SK-N-SH (cell line): ENCODE measurements at regions not wholly inside any gene's neighbourhood (a gene's known extent, or its start where the extent isn't known, plus 50 kb on each side); places are given as distances from the start of the nearest gene placed in this dataset.

Experiments used
- CTCF ChIA-PET: fragments of 300-600, 350-600 bp; formaldehyde crosslinking; extraction: SDS; loops from one replicate; lab custom pipeline; 2021; lab: Yijun Ruan, JAX
- POLR2A ChIA-PET: fragments of 350-600 bp; sonication (Branson Sonifier 250); formaldehyde crosslinking; extraction: SDS; loops from one replicate; lab custom pipeline; 2020; ENCODE audit warnings: antibody characterized with exemption, inconsistent platforms; lab: Yijun Ruan, JAX
- DNase-seq: peaks from one replicate; pipeline ENCODE4 v3.0.0; 2012
- H2AFZ ChIP-seq: fragments of 200-600 bp; sonication (generic); 2 replicates; pipeline ENCODE4 v1.8.1; 2016; ENCODE audit warnings: antibody characterized with exemption, mild to moderate bottlenecking, low read depth
- H3F3A ChIP-seq: fragments of 200-600 bp; sonication (generic); replicated peaks from 2 replicates; pipeline ENCODE3; 2016; ENCODE audit warnings: antibody characterized with exemption, mild to moderate bottlenecking; ENCODE audit not compliant: insufficient read depth
- H3K27ac ChIP-seq, 2 experiments: fragments of 200-500 bp in 1 of 2; fragments of 200-600 bp in 1 of 2; sonication (Bioruptor generic) in 1 of 2; sonication (generic), shearing (Covaris generic) in 1 of 2; 2 replicates each; pipeline versions ENCODE4 v1.5.1 to v1.6.1; 2014 to 2016; ENCODE audit warnings: low read depth in 2 of 2, inconsistent platforms in 1 of 2, low read length in 1 of 2, mild to moderate bottlenecking in 1 of 2, mixed read lengths in 1 of 2
- H3K27me3 ChIP-seq: fragments of 200-600 bp; sonication (generic), shearing (Covaris generic); 2 replicates; pipeline ENCODE4 v1.6.1; 2016; ENCODE audit warnings: mixed run types; ENCODE audit not compliant: insufficient read depth
- H3K36me3 ChIP-seq, 2 experiments: fragments of 200-500 bp in 1 of 2; fragments of 200-600 bp in 1 of 2; sonication (Bioruptor generic) in 1 of 2; sonication (generic) in 1 of 2; replicated peaks in 1 of 2; 2 replicates each; pipeline versions ENCODE3 to v1.5.1; 2014 to 2016; ENCODE audit warnings: low read length in 1 of 2, mild to moderate bottlenecking in 1 of 2; ENCODE audit not compliant: insufficient read depth in 2 of 2, control insufficient read depth in 1 of 2
- H3K4me1 ChIP-seq, 2 experiments: fragments of 200-500 bp in 1 of 2; fragments of 200-600 bp in 1 of 2; sonication (Bioruptor generic) in 1 of 2; sonication (generic), shearing (Covaris generic) in 1 of 2; 2 replicates each; pipeline versions ENCODE4 v1.5.1 to v1.6.1; 2014 to 2016; ENCODE audit warnings: low read depth in 1 of 2, low read length in 1 of 2, mixed run types in 1 of 2; ENCODE audit not compliant: insufficient read depth in 2 of 2, control insufficient read depth in 1 of 2
- H3K4me2 ChIP-seq: fragments of 200-600 bp; sonication (generic), shearing (Covaris generic); 2 replicates; pipeline ENCODE4 v1.6.1; 2017; ENCODE audit warnings: mixed run types
- H3K4me3 ChIP-seq, 2 experiments: fragments of 200-500 bp in 1 of 2; fragments of 200-600 bp in 1 of 2; sonication (Bioruptor generic) in 1 of 2; sonication (generic), shearing (Covaris generic) in 1 of 2; 2 replicates each; pipeline versions ENCODE4 v1.5.1 to v1.8.1; 2014 to 2016; ENCODE audit warnings: low read depth in 2 of 2, inconsistent platforms in 1 of 2, low read length in 1 of 2, mild to moderate bottlenecking in 1 of 2, mixed read lengths in 1 of 2, moderate library complexity in 1 of 2
- H3K79me2 ChIP-seq: fragments of 200-600 bp; sonication (generic); 2 replicates; pipeline ENCODE4 v1.8.1; 2017; ENCODE audit warnings: mild to moderate bottlenecking; ENCODE audit not compliant: insufficient read depth
- H3K9ac ChIP-seq: fragments of 200-600 bp; sonication (generic); 2 replicates; pipeline ENCODE4 v1.6.1; 2017; ENCODE audit warnings: mixed run types
- H3K9me2 ChIP-seq: fragments of 200-600 bp; sonication (generic); 2 replicates; pipeline ENCODE4 v1.6.1; 2017; ENCODE audit warnings: mixed run types
- H3K9me3 ChIP-seq: fragments of 200-600 bp; sonication (generic); 2 replicates; pipeline ENCODE4 v1.6.1; 2017; ENCODE audit warnings: mixed run types, mild to moderate bottlenecking, moderate library complexity
- H4K20me1 ChIP-seq: fragments of 200-600 bp; sonication (generic); 2 replicates; pipeline ENCODE4 v1.6.1; 2017; ENCODE audit warnings: mild to moderate bottlenecking, mixed run types; ENCODE audit not compliant: insufficient read depth
- POLR2AphosphoS5 ChIP-seq: IDR thresholded peaks from 2 replicates; pipeline ENCODE4 v1.6.1; 2012; ENCODE audit warnings: low read depth, low read length
- RAD21 ChIP-seq: IDR thresholded peaks from 2 replicates; pipeline ENCODE4 v1.6.1; 2012; ENCODE audit warnings: mild to moderate bottlenecking, low read length
- USF1 ChIP-seq: IDR thresholded peaks from 2 replicates; pipeline ENCODE4 v1.4.0; 2012; ENCODE audit warnings: low read depth, borderline replicate concordance
- ZBTB33 ChIP-seq: IDR thresholded peaks from 2 replicates; pipeline ENCODE4 v1.4.0; 2012; ENCODE audit warnings: low read depth, borderline replicate concordance
- WGBS: methylation state at CpG from one replicate; pipeline ENCODE4 v1.1.6; 2017; ENCODE audit warnings: low lambda C conversion rate; 5-methylcytosine and 5-hydroxymethylcytosine counted together
- TF ChIP-seq, protein P1 (sequence below): IDR thresholded peaks from 2 replicates; pipeline ENCODE4 v1.6.1; 2012; ENCODE audit warnings: mild to moderate bottlenecking, low read depth, low read length, moderate library complexity

- POLR2A ChIA-PET, result no interaction called here
- DNase-seq, result no peak
- WGBS, result 89% methylated on average over 16 of the region's 44 CpGs
Measured at GRCh38 chr13:63840551-63841421, 2425.1 kb upstream of the PCDH20 start.

More at GRCh38 chr13:63840551-63841421, 2425.1 kb upstream of the PCDH20 start:
- no peaks in the 10 kb centered on the region for H3K9me2 ChIP-seq
- no peak overlapping the region for H3K4me2 ChIP-seq
- no peaks in the 10 kb centered on the region for H3K4me1 ChIP-seq
- H4K20me1 ChIP-seq, result no peaks in the 10 kb centered on the region
- no peak overlapping the region for H3K27ac ChIP-seq
- H3F3A ChIP-seq, result no peaks in the 10 kb centered on the region
- no peak overlapping the region for H3K9ac ChIP-seq
- no peak for TF ChIP-seq USF1
- TF ChIP-seq, protein P1, sequence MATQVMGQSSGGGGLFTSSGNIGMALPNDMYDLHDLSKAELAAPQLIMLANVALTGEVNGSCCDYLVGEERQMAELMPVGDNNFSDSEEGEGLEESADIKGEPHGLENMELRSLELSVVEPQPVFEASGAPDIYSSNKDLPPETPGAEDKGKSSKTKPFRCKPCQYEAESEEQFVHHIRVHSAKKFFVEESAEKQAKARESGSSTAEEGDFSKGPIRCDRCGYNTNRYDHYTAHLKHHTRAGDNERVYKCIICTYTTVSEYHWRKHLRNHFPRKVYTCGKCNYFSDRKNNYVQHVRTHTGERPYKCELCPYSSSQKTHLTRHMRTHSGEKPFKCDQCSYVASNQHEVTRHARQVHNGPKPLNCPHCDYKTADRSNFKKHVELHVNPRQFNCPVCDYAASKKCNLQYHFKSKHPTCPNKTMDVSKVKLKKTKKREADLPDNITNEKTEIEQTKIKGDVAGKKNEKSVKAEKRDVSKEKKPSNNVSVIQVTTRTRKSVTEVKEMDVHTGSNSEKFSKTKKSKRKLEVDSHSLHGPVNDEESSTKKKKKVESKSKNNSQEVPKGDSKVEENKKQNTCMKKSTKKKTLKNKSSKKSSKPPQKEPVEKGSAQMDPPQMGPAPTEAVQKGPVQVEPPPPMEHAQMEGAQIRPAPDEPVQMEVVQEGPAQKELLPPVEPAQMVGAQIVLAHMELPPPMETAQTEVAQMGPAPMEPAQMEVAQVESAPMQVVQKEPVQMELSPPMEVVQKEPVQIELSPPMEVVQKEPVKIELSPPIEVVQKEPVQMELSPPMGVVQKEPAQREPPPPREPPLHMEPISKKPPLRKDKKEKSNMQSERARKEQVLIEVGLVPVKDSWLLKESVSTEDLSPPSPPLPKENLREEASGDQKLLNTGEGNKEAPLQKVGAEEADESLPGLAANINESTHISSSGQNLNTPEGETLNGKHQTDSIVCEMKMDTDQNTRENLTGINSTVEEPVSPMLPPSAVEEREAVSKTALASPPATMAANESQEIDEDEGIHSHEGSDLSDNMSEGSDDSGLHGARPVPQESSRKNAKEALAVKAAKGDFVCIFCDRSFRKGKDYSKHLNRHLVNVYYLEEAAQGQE, result no peak
- TF ChIP-seq RAD21, result no peak
- no peak for TF ChIP-seq ZBTB33
- no peak for TF ChIP-seq POLR2AphosphoS5
- H3K79me2 ChIP-seq, result no peaks in the 10 kb centered on the region
- no peak overlapping the region for H3K4me3 ChIP-seq
- no peaks in the 10 kb centered on the region for H3K27me3 ChIP-seq
- CTCF ChIA-PET, result no interaction called here
- no peaks in the 10 kb centered on the region for H3K36me3 ChIP-seq
- H2AFZ ChIP-seq, result no peak overlapping the region
- H3K9me3 ChIP-seq, result no peaks in the 10 kb centered on the region
